Tibial nerve (tissue), 4 donors: ENCODE measurements at regions not wholly inside any gene's neighbourhood (a gene's known extent, or its start where the extent isn't known, plus 50 kb on each side); places are given as distances from the start of the nearest gene placed in this dataset.

Experiments
- EP300 ChIP-seq, 2 donors: sonication (generic); formaldehyde crosslinking; IDR thresholded peaks; one replicate each; pipeline ENCODE4 v1.6.1; 2017; ENCODE audit warnings: antibody characterized with exemption in 2 of 2, mild to moderate bottlenecking in 1 of 2
- POLR2A ChIP-seq, 2 donors: fragments of 450-650 bp; IDR thresholded peaks; one replicate each; pipeline ENCODE4 v1.6.1; 2017; ENCODE audit warnings: antibody characterized with exemption in 2 of 2, mild to moderate bottlenecking in 2 of 2, moderate library complexity in 2 of 2
- TF ChIP-seq, protein P1 (sequence below), 5 experiments: fragments of 200-600 bp in 3 of 5; fragments of 450-650 bp in 2 of 5; sonication (generic) in 3 of 5; IDR thresholded peaks; one replicate each; pipeline ENCODE4 v1.5.1; 2016 to 2019; ENCODE audit warnings: antibody characterized with exemption in 5 of 5, mild to moderate bottlenecking in 3 of 5, moderate library complexity in 2 of 5

GRCh38 chr1:198880818-198881597 is 242.2 kb downstream of the PTPRC start:
- TF ChIP-seq, protein P1, sequence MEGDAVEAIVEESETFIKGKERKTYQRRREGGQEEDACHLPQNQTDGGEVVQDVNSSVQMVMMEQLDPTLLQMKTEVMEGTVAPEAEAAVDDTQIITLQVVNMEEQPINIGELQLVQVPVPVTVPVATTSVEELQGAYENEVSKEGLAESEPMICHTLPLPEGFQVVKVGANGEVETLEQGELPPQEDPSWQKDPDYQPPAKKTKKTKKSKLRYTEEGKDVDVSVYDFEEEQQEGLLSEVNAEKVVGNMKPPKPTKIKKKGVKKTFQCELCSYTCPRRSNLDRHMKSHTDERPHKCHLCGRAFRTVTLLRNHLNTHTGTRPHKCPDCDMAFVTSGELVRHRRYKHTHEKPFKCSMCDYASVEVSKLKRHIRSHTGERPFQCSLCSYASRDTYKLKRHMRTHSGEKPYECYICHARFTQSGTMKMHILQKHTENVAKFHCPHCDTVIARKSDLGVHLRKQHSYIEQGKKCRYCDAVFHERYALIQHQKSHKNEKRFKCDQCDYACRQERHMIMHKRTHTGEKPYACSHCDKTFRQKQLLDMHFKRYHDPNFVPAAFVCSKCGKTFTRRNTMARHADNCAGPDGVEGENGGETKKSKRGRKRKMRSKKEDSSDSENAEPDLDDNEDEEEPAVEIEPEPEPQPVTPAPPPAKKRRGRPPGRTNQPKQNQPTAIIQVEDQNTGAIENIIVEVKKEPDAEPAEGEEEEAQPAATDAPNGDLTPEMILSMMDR (IDR thresholded peaks at IDR 0.05) = no peak
- TF ChIP-seq EP300 (IDR thresholded peaks at IDR 0.05) (peak in 1 of 2 donors; percentile 40), POLR2A (IDR thresholded peaks at IDR 0.05) (no peak)
